ENCODE measurements at regions not wholly inside any gene's neighbourhood (a gene's known extent, or its start where the extent isn't known, plus 50 kb on each side); places are given as distances from the start of the nearest gene placed in this dataset.
"Not testable (repeated sequence)": the region's sequence is repeated elsewhere in the genome, so short reads cannot be mapped to it uniquely, and the experiment has no call there.

- no peak for TF ChIP-seq CTCF (IDR thresholded peaks at IDR 0.05; ENCODE audit: unreplicated experiment)
- H3K27ac Mint-ChIP-seq (ENCODE audit: unreplicated experiment), result no peak overlapping the region
- no peaks in the 10 kb centered on the region for H3K36me3 Mint-ChIP-seq (ENCODE audit: insufficient read depth, unreplicated experiment)
- H3K27me3 Mint-ChIP-seq (ENCODE audit: unreplicated experiment), result peaks cover 60% of the 10 kb centered on the region
- no TSS peak for BruUV-seq (replicated peaks)
- intact Hi-C loops (cut with micrococcal nuclease; ENCODE audit: unreplicated experiment), result loop anchor here (5.0 kb wide), 1 partner anchor 583 kb away; no protein-coding TSS in a partner anchor
- H3K4me1 Mint-ChIP-seq (ENCODE audit: low read depth, unreplicated experiment), result no peaks in the 10 kb centered on the region
- no peak for DNase-seq
- H3K4me3 Mint-ChIP-seq (ENCODE audit: low read depth, unreplicated experiment), result no peak overlapping the region
- CTCF ChIA-PET, result no interaction called here
- H3K9me3 Mint-ChIP-seq (ENCODE audit: low read depth, unreplicated experiment), result no peaks in the 10 kb centered on the region
Observed at GRCh38 chr1:239989990-239990389, 101.7 kb upstream of the FMN2 start.

- H3K36me3 Mint-ChIP-seq (ENCODE audit: insufficient read depth, unreplicated experiment); H3K4me3 Mint-ChIP-seq (ENCODE audit: low read depth, unreplicated experiment); H3K27ac Mint-ChIP-seq (ENCODE audit: unreplicated experiment); DNase-seq; intact Hi-C loops (cut with micrococcal nuclease; ENCODE audit: unreplicated experiment); H3K9me3 Mint-ChIP-seq (ENCODE audit: low read depth, unreplicated experiment); H3K4me1 Mint-ChIP-seq (ENCODE audit: low read depth, unreplicated experiment); BruUV-seq (replicated peaks); CTCF ChIA-PET: not testable (repeated sequence)
- peaks cover 83% of the 10 kb centered on the region for H3K27me3 Mint-ChIP-seq (ENCODE audit: unreplicated experiment)
Observed at GRCh38 chr1:239992566-239992965, 99.1 kb upstream of the FMN2 start.

GRCh38 chr1:239993366-239993765 is 98.3 kb upstream of the FMN2 start:
- Mint-ChIP-seq H3K9me3 (ENCODE audit: low read depth, unreplicated experiment) (no peaks in the 10 kb centered on the region), H3K27me3 (ENCODE audit: unreplicated experiment) (peaks cover 83% of the 10 kb centered on the region), H3K4me3 (ENCODE audit: low read depth, unreplicated experiment) (no peak overlapping the region)

DNA sequence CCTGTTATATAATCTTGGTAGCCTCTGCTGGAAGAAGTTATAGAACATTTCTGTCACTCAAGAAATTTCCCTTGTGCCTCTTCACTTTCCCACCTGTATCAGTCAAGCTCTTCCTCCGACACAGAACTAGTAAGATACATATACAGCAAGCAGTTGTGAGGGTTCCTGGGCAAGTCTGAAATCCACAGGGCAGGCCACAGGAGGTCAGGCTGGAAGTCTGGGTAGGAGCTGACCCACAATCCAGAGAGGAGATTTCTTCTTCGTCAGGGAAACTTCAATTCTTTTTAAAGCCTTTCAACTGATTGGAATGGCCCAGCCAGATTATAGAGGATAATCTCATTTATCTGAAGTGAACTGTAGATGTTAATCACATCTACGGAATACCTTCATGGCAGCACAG is 96.4 kb upstream of the FMN2 start:
- Mint-ChIP-seq H3K4me1 (ENCODE audit: low read depth, unreplicated experiment) (no peaks in the 10 kb centered on the region), H3K36me3 (ENCODE audit: insufficient read depth, unreplicated experiment) (no peaks in the 10 kb centered on the region), H3K27ac (ENCODE audit: unreplicated experiment) (no peak overlapping the region), H3K4me3 (ENCODE audit: low read depth, unreplicated experiment) (no peak overlapping the region), H3K9me3 (ENCODE audit: low read depth, unreplicated experiment) (no peaks in the 10 kb centered on the region), H3K27me3 (ENCODE audit: unreplicated experiment) (peaks cover 83% of the 10 kb centered on the region)
- TF ChIP-seq CTCF (IDR thresholded peaks at IDR 0.05; ENCODE audit: unreplicated experiment), result no peak
- no peak for DNase-seq
- BruUV-seq (replicated peaks), result no TSS peak
- intact Hi-C loops (cut with micrococcal nuclease; ENCODE audit: unreplicated experiment), result no loop called here
- CTCF ChIA-PET, result no interaction called here

More at GRCh38 chr1:239993366-239993765, 98.3 kb upstream of the FMN2 start:
- BruUV-seq (replicated peaks), result no TSS peak
- TF ChIP-seq CTCF (IDR thresholded peaks at IDR 0.05; ENCODE audit: unreplicated experiment), result no peak
- no peaks in the 10 kb centered on the region for H3K4me1 Mint-ChIP-seq (ENCODE audit: low read depth, unreplicated experiment)
- DNase-seq, result no peak
- H3K27ac Mint-ChIP-seq (ENCODE audit: unreplicated experiment), result no peak overlapping the region
- no peaks in the 10 kb centered on the region for H3K36me3 Mint-ChIP-seq (ENCODE audit: insufficient read depth, unreplicated experiment)
- CTCF ChIA-PET, result no interaction called here
- intact Hi-C loops (cut with micrococcal nuclease; ENCODE audit: unreplicated experiment), result no loop called here

DNA sequence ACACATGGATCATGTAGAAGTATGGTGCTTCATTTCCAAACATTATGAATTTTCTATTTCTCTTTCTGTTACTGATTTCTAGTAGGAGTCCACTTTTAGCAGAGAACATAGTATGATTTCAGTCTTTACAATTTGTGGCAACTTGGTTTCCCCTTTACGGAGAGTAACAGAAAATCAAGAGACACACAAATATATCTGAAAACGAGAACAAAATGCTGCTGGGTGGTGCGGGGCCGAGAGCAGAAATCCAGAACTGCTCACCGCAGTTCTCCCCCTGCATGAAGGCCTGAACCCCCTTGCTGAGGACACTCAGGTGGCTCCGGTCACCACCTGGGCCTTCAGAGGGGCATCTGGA is 94.5 kb upstream of the FMN2 start:
- DNase-seq, result no peak
- BruUV-seq (replicated peaks), result no TSS peak
- Mint-ChIP-seq H3K9me3 (ENCODE audit: low read depth, unreplicated experiment) (no peaks in the 10 kb centered on the region), H3K27me3 (ENCODE audit: unreplicated experiment) (peaks cover 66% of the 10 kb centered on the region), H3K4me1 (ENCODE audit: low read depth, unreplicated experiment) (no peaks in the 10 kb centered on the region), H3K4me3 (ENCODE audit: low read depth, unreplicated experiment) (peak overlapping the region; percentile 53), H3K36me3 (ENCODE audit: insufficient read depth, unreplicated experiment) (no peaks in the 10 kb centered on the region), H3K27ac (ENCODE audit: unreplicated experiment) (no peak overlapping the region)
- intact Hi-C loops (cut with micrococcal nuclease; ENCODE audit: unreplicated experiment), result no loop called here
- no peak for TF ChIP-seq CTCF (IDR thresholded peaks at IDR 0.05; ENCODE audit: unreplicated experiment)
- CTCF ChIA-PET, result interaction anchor here (0.6 kb wide), 1 partner anchor 529 kb away, joined by 11 read pairs; no protein-coding TSS in a partner anchor
